Testis (tissue), 2 donors: ENCODE measurements at regions not wholly inside any gene's neighbourhood (a gene's known extent, or its start where the extent isn't known, plus 50 kb on each side); places are given as distances from the start of the nearest gene placed in this dataset.

ENCODE experiments used
- POLR2A ChIP-seq: fragments of 450-650 bp; IDR thresholded peaks from one replicate; pipeline ENCODE4 v1.6.1; 2017; ENCODE audit warnings: antibody characterized with exemption, mild to moderate bottlenecking, moderate library complexity
- TF ChIP-seq, protein P1 (sequence below), 3 experiments: fragments of 450-650 bp in 2 of 3; fragments of 200-600 bp in 1 of 3; sonication (generic) in 1 of 3; IDR thresholded peaks; one replicate each; pipeline ENCODE4 v1.5.1; 2016 to 2019; ENCODE audit warnings: antibody characterized with exemption in 3 of 3, mild to moderate bottlenecking in 2 of 3, moderate library complexity in 1 of 3

GRCh38 chr13:77434289-77434688 lies 101.2 kb upstream of the SCEL start:
- TF ChIP-seq, protein P1, sequence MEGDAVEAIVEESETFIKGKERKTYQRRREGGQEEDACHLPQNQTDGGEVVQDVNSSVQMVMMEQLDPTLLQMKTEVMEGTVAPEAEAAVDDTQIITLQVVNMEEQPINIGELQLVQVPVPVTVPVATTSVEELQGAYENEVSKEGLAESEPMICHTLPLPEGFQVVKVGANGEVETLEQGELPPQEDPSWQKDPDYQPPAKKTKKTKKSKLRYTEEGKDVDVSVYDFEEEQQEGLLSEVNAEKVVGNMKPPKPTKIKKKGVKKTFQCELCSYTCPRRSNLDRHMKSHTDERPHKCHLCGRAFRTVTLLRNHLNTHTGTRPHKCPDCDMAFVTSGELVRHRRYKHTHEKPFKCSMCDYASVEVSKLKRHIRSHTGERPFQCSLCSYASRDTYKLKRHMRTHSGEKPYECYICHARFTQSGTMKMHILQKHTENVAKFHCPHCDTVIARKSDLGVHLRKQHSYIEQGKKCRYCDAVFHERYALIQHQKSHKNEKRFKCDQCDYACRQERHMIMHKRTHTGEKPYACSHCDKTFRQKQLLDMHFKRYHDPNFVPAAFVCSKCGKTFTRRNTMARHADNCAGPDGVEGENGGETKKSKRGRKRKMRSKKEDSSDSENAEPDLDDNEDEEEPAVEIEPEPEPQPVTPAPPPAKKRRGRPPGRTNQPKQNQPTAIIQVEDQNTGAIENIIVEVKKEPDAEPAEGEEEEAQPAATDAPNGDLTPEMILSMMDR (IDR thresholded peaks at IDR 0.05) = no peak
- no peak for TF ChIP-seq POLR2A
